ENCODE measurements at regions not wholly inside any gene's neighbourhood (a gene's known extent, or its start where the extent isn't known, plus 50 kb on each side); places are given as distances from the start of the nearest gene placed in this dataset.
A peak's percentile ranks its signal among the peaks of the same experiment; 100 is the strongest.

GRCh38 chr11:28963187-28963586 is 855.0 kb downstream of the METTL15 start:
- Histone ChIP-seq H3K4me1 (ENCODE audit: control insufficient read depth in 1 of 2, insufficient read depth in 2 of 2, low read depth in 1 of 2, low read length in 1 of 2) (peaks cover 0 to 28% of the 10 kb centered on the region in 2 experiments; a peak in 1 of 4 replicates), H3K9me3 (no peaks in the 10 kb centered on the region), H3K9ac (peak overlapping the region; percentile 21; the same call in 1 of the 2 replicates), H3K79me2 (ENCODE audit: insufficient read depth) (no peaks in the 10 kb centered on the region), H3K36me3 (replicated peaks in 1 of 2; ENCODE audit: control insufficient read depth in 1 of 2, insufficient read depth in 2 of 2, low read length in 1 of 2) (peaks cover 0 to 4% of the 10 kb centered on the region in 2 experiments), H3K27me3 (ENCODE audit: insufficient read depth) (no peaks in the 10 kb centered on the region), H3K9me2 (no peaks in the 10 kb centered on the region), H2AFZ (ENCODE audit: low read depth) (peak overlapping the region; percentile 61; the same call in 1 of the 2 replicates), H3K27ac (ENCODE audit: low read depth in 2 of 2, low read length in 1 of 2) (no peak overlapping the region), H3F3A (replicated peaks; ENCODE audit: insufficient read depth) (peaks cover 10% of the 10 kb centered on the region), H4K20me1 (ENCODE audit: insufficient read depth) (no peaks in the 10 kb centered on the region), H3K4me3 (ENCODE audit: low read depth in 2 of 2, low read length in 1 of 2) (no peak overlapping the region), H3K4me2 (peak overlapping the region; percentile 23)
- POLR2A ChIA-PET: no interaction called here
- no peak for DNase-seq
- TF ChIP-seq GATA2 (CRISPR knock-in tag; IDR thresholded peaks at IDR 0.05) (no peak), GABPA (IDR thresholded peaks at IDR 0.05; ENCODE audit: low read depth) (no peak), CHD2 (IDR thresholded peaks at IDR 0.05; ENCODE audit: low read length, partially characterized antibody) (no peak)
- CTCF ChIA-PET: interaction anchor here (0.7 kb wide), 1 partner anchor 67 kb away, joined by 3 read pairs; no protein-coding TSS in a partner anchor
- 36% methylated on average over 1 of the region's 1 CpG for WGBS (ENCODE audit: low lambda C conversion rate)

- Histone ChIP-seq H3K79me2 (ENCODE audit: insufficient read depth) (no peaks in the 10 kb centered on the region), H3K36me3 (replicated peaks in 1 of 2; ENCODE audit: control insufficient read depth in 1 of 2, insufficient read depth in 2 of 2, low read length in 1 of 2) (peaks cover 0 to 4% of the 10 kb centered on the region in 2 experiments), H3K27me3 (ENCODE audit: insufficient read depth) (no peaks in the 10 kb centered on the region), H3K4me1 (ENCODE audit: control insufficient read depth in 1 of 2, insufficient read depth in 2 of 2, low read depth in 1 of 2, low read length in 1 of 2) (peaks cover 0 to 28% of the 10 kb centered on the region in 2 experiments; a peak in 1 of 4 replicates), H3K27ac (ENCODE audit: low read depth in 2 of 2, low read length in 1 of 2) (no peak overlapping the region), H2AFZ (ENCODE audit: low read depth) (no peak overlapping the region), H3F3A (replicated peaks; ENCODE audit: insufficient read depth) (peaks cover 10% of the 10 kb centered on the region), H3K4me2 (no peak overlapping the region), H3K4me3 (ENCODE audit: low read depth in 2 of 2, low read length in 1 of 2) (no peak overlapping the region), H3K9me3 (no peaks in the 10 kb centered on the region), H4K20me1 (ENCODE audit: insufficient read depth) (no peaks in the 10 kb centered on the region), H3K9me2 (no peaks in the 10 kb centered on the region), H3K9ac (no peak overlapping the region)
- TF ChIP-seq, protein P1, sequence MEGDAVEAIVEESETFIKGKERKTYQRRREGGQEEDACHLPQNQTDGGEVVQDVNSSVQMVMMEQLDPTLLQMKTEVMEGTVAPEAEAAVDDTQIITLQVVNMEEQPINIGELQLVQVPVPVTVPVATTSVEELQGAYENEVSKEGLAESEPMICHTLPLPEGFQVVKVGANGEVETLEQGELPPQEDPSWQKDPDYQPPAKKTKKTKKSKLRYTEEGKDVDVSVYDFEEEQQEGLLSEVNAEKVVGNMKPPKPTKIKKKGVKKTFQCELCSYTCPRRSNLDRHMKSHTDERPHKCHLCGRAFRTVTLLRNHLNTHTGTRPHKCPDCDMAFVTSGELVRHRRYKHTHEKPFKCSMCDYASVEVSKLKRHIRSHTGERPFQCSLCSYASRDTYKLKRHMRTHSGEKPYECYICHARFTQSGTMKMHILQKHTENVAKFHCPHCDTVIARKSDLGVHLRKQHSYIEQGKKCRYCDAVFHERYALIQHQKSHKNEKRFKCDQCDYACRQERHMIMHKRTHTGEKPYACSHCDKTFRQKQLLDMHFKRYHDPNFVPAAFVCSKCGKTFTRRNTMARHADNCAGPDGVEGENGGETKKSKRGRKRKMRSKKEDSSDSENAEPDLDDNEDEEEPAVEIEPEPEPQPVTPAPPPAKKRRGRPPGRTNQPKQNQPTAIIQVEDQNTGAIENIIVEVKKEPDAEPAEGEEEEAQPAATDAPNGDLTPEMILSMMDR (IDR thresholded peaks at IDR 0.05): no peak
- TF ChIP-seq MEF2A (IDR thresholded peaks at IDR 0.05; ENCODE audit: borderline replicate concordance, low read depth): no peak
- no peak for TF ChIP-seq EP300 (IDR thresholded peaks at IDR 0.05; ENCODE audit: borderline replicate concordance in 1 of 2, low read depth in 1 of 2, low read length in 1 of 2)
- WGBS (ENCODE audit: low lambda C conversion rate): 76% methylated on average over 5 of the region's 5 CpGs
- POLR2A ChIA-PET: no interaction called here
- CTCF ChIA-PET: interaction anchor here (0.6 to 0.7 kb wide), 2 partner anchors 32 to 68 kb away, joined by 3 read pairs; no protein-coding TSS in a partner anchor
- DNase-seq: no peak
Observed at GRCh38 chr11:28962502-28962901, 854.3 kb downstream of the METTL15 start.

DNA sequence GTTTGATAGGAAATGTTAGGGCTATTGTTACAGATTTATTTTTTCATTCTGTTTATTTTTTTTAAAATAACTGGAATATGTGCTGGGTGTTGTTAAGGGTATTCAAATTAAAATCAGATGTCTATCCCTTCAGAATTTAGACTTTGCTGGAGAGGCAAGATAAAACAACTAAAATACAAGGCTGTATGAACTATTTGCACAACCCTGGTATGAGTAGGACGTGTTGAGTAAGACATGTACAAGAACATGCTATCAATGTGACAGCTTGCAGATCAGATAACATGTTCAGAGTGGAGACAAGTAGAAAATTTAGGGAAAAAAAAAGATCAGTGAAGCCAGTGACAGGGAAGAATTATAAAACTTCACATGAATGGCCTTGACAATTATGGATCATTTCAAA is 853.5 kb downstream of the METTL15 start:
- no peaks in the 10 kb centered on the region for H3K9me3 ChIP-seq
- TF ChIP-seq SMC3 (IDR thresholded peaks at IDR 0.05; ENCODE audit: low read depth, low read length): no peak
- TF ChIP-seq RAD21 (IDR thresholded peaks at IDR 0.05; ENCODE audit: low read length): no peak
- no peak for TF ChIP-seq EZH2phosphoT487 (IDR thresholded peaks at IDR 0.05; ENCODE audit: borderline replicate concordance, low read depth)
- no peak for TF ChIP-seq TCF12 (IDR thresholded peaks at IDR 0.05)
- TF ChIP-seq ZBTB33 (IDR thresholded peaks at IDR 0.05; ENCODE audit: borderline replicate concordance, low read depth): no peak
- TF ChIP-seq IRF3 (IDR thresholded peaks at IDR 0.05; ENCODE audit: low read depth, low read length): no peak
- TF ChIP-seq MXI1 (IDR thresholded peaks at IDR 0.05; ENCODE audit: low read depth, low read length): no peak
- no peak for TF ChIP-seq TAF1 (IDR thresholded peaks at IDR 0.05; ENCODE audit: borderline replicate concordance, low read depth, low read length)
- WGBS (ENCODE audit: low lambda C conversion rate): 89% methylated on average over 1 of the region's 1 CpG
- no peaks in the 10 kb centered on the region for H3K9me2 ChIP-seq
- no peak overlapping the region for H3K4me3 ChIP-seq (ENCODE audit: low read depth in 2 of 2, low read length in 1 of 2)
- H2AFZ ChIP-seq (ENCODE audit: low read depth): no peak overlapping the region
- no peaks in the 10 kb centered on the region for H4K20me1 ChIP-seq (ENCODE audit: insufficient read depth)
- ChIA-PET POLR2A (no interaction called here), CTCF (no interaction called here)
- H3K9ac ChIP-seq: no peak overlapping the region
- H3K4me1 ChIP-seq (ENCODE audit: control insufficient read depth in 1 of 2, insufficient read depth in 2 of 2, low read depth in 1 of 2, low read length in 1 of 2): peaks cover 0 to 28% of the 10 kb centered on the region in 2 experiments; a peak in 1 of 4 replicates
- no peak overlapping the region for H3K27ac ChIP-seq (ENCODE audit: low read depth in 2 of 2, low read length in 1 of 2)
- H3K27me3 ChIP-seq (ENCODE audit: insufficient read depth): no peaks in the 10 kb centered on the region
- no peak overlapping the region for H3K4me2 ChIP-seq
- H3K36me3 ChIP-seq (replicated peaks in 1 of 2; ENCODE audit: control insufficient read depth in 1 of 2, insufficient read depth in 2 of 2, low read length in 1 of 2): peaks cover 0 to 4% of the 10 kb centered on the region in 2 experiments
- no peak for DNase-seq
- H3K79me2 ChIP-seq (ENCODE audit: insufficient read depth): no peaks in the 10 kb centered on the region
- peaks cover 10% of the 10 kb centered on the region for H3F3A ChIP-seq (replicated peaks; ENCODE audit: insufficient read depth)
